8988T (cell line): ENCODE measurements at regions not wholly inside any gene's neighbourhood (a gene's known extent, or its start where the extent isn't known, plus 50 kb on each side); places are given as distances from the start of the nearest gene placed in this dataset.

ENCODE experiments used
- DNase-seq: peaks from one replicate; pipeline ENCODE4 v3.0.0; 2011

DNA sequence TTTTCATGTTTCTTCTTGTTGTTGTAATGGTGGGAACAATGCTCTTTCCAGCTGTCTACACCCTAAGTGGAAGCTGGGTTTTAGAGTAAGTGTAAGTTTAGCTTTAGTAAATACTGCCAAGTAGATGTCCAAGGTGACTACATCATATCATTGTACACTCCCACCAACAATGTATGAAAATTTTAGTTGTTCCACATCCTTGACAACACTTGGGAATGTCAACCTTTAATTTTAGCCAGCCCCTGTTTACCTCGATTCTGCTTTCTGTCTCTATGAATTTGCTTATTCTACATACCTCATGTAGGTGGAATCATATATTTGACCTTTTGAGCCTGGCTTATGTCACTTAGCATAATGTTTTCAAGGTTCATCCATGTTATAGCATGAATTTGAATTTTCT is 93.0 kb downstream of the MTPAP start:
- DNase-seq, result no peak

- DNase-seq, result no peak
Observed at GRCh38 chr10:30254926-30255325, 94.2 kb downstream of the MTPAP start.

DNA sequence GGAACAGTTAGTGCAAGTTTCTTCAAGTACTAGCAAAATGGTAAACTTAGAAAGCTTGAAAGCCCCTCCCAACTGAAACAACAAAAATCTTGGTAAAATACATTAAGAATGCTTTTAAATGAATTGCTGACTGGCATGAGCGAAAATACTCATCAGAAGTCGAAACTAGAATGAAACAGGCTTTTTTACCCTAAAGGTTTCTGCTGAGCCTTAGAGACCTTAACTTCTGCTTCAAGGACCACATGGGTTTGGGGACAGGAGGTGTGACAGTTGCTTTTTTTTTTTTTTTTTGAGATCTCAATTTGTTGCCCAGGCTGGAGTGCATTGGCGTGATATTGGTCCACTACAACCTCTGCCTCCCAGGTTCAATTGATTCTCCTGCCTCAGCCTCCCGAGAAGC is 100.3 kb downstream of the MTPAP start:
- no peak for DNase-seq

DNA sequence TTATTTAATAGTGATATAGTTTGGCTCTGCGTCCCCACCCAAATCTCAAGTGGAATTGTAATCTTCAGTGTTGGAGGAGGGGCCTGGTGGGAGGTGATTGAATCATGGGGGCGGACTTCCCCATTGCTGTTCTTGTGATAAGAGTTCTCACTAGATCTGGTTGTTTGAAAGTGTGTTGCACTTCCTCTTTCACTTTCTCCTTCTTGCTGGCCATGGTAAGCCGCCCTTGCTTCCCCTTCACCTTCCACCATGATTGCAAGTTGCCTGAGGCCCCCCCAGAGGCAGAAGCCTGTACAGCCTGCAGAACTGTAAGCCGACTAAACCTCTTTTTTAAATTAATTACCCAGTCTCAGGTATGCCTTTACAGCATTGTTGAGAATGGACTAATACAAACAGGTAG is 101.4 kb downstream of the MTPAP start:
- DNase-seq, result no peak

DNA sequence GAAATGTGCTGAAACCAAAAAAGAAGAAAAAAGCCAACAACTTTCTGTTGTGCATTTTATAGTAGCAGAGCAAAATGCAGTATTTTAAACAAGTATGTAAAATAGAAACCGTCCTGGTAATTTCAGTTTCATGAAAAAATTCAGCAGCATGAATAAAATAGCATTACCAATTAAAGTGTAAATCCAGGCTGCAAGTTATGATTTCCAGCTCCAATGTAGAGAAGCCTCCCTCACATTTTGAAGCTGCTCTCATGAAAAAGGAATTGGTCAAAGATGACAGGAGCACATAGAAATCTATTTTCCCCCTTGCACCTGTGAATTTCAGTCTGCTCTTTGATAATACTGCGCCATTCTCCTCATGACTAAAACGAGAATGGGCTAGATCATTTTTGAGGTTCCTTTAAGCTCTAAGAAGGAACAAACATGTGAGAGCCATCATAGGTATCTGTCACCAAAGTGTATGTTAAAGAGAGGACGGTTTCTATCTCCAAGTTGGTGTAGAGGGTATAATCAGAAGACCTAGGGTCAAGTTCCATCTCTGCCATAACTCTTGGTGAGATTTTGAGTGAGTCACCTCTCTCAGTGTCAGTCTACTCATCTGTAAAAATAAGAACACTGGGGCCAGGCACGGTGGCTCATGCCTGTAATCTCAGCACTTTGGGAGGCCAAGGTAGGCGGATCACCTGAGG is 107.5 kb downstream of the MTPAP start:
- no peak for DNase-seq

- no peak for DNase-seq
Observed at GRCh38 chr10:30238836-30239235, 110.2 kb downstream of the MTPAP start.

DNA sequence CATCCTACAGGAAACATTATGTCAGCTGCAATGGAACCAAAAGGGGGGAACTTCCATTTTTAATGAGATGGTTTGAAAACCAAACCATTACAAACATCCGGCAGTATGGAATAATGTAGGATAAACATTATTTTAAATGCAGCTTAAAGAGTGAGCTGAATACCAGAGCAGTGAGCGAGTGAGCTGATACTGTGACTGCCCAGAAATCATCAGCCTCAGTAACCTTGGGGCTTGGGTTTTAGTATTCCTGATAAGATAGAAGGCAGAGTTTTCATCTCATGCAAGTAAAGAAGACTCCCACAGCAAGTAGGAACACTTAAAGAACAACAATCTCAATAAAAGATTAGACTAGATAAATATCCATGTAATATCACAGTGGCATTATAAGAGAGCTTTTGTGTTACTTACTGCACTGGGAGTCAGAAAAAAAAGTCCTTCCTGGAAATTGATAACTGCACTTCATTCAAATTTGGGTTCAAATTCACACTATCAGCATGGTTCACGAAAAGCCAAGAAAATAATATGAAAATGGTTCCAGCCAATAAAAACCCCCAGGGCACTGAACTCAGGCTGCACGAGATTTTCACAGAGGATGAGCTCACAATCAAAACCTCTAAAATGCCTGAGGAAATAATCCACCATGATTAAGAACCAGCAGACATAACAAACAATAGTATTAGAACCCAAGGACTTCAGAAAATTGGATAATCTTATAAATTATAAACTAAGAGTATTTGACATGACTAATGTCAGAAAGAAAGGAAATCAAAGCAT is 115.7 kb downstream of the MTPAP start:
- DNase-seq, result no peak

DNA sequence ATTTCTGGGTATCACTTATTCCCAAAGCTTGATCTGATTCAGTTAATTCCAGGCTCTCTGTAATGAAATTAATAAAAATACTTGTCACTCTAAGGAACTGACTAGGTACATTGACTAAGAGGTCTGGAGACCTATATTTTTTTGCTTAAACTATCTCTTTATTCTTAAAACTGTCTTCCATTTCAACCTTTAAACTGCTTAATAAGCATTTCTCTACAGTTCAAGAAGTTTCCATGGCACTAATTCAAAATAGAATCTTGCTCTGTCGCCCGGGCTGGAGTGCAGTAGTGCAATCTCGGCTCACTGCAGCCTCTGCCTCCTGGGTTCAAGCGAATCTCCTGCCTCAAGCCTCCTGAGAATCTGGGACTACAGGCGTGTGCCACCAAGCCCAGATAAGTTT is 117.4 kb downstream of the MTPAP start:
- no peak for DNase-seq

- DNase-seq, result no peak
Observed at GRCh38 chr10:30231071-30231652, 117.9 kb downstream of the MTPAP start.

- DNase-seq, result no peak
Observed at GRCh38 chr10:30229536-30229935, 119.5 kb downstream of the MTPAP start.

DNA sequence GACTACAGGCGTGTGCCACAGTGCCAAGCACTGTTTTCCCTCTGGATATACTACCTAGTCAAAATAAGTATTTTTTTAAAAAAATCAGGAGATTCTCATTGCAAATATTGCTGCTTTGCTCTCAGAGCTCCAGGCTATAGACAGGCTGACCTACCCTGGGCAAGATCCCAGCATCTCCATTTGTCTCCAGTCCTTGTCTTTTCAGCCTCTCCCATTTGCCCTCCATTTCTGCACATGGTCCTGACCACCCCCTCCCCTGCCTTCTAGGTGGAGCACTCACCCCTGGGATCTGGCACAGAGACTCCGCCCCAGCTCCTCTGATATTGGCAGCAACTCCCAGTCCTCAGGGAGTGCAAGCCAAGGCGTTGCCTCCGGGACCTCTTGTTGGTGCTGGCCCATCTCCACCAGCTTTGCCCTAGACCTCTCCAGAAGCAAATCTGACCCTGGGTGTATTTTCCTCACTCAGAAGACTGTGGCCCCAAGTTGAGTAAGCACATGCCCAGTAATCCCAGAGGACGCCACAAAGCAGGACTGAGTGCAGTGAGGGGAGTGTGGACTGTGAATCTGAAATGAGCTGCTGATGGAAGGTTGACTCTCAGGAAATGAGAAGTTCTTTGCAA is 120.6 kb downstream of the MTPAP start:
- DNase-seq, result no peak

DNA sequence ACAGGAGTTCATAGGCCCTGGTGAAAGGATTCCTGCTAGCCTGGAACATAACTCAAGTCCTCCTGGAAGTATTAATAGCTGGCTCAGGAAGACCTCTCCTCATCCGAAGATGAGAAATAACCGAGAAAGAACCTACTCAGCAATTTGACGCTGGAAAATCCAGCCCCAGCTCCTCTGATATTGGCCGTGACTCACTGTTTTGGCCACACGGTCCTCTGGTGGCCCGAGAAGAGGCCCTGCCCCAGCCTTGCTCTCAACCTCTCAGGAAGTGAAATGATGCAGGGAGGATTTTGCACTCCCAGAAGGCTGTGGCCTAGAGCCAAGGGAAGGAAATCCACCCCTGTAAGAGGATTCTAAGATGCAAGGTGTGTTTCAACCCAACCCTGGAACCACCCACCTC is 121.6 kb downstream of the MTPAP start:
- no peak for DNase-seq

DNA sequence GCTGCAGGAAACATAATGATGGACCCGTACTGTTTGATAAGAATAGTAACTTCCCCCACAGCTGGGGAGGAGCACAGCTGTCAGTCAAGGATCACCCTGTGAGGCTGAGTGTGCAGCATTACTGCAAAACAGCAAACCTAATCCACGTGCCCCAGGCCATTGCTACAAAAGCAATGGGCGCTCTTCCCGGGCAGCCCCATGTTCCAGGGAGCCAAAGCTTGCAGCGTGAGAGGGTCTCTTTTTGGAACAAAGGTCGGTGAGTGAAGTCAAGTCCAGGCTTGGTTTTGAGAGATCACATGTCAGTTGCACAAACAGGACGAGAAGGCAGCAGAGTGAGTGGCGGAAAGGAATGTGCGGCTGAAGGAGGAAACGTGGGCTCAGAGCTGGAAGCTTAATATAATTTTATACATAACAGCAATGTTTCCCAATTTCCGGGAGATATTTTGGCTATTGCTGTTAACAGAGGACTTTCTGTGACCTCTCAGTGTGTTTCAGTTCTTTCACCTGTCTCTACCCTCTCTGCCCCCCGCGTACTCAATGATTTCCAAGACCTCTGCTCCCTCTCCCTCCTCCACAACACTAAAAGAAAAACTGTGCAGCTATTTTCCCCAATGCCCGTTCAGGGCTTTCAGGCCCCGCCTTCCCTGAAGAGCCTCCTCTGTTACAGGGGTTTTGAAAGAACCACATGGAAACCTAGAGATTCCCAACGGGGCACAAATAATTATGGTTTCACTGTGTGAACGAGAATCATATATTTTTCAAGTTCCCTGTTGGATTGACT is 128.9 kb downstream of the MTPAP start:
- DNase-seq, result no peak

- no peak for DNase-seq
Observed at GRCh38 chr10:30216821-30217220, 132.3 kb downstream of the MTPAP start.

GRCh38 chr10:30215623-30216022 is 133.5 kb downstream of the MTPAP start:
- no peak for DNase-seq

- no peak for DNase-seq
Observed at GRCh38 chr10:30215141-30215540, 133.9 kb downstream of the MTPAP start.

DNA sequence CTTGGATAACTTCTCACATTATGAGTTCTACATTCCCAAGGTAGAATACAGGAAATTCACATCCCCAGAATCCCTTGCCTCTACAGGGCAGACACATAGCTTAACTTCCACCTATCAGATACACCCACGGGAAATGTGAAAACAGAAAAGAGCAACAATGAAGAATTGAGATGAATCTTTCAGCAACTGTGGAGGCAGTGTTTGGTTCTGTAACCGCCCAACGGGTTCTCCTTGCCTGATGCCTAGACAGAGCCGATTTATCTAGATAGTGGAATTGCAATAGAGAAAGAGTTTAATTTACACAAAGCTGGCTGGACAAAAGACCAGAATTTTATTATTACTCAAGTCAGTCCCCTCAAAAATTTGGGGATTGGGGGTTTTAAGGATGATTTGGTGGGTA is 138.8 kb downstream of the MTPAP start:
- DNase-seq, result no peak

DNA sequence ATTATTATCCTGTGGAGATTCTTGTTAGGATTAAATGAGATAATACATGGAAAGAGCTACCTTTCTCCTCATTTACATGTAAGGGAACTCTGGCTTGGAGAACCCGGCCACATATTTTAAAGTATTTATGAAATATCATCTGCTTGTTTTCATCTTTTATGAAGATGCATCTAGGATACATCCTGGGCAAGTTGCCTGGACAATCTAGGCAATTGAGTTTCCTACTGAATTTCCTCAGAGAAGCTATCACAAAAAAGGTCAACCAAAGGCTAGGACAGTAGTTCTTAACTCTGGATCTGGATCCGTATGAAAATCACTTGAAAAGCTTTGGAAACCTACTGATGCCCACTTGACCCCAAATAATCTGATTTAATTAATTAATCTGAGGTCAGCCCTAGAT is 140.7 kb downstream of the MTPAP start:
- no peak for DNase-seq

- no peak for DNase-seq
Observed at GRCh38 chr10:30207485-30208052, 141.5 kb downstream of the MTPAP start.

DNA sequence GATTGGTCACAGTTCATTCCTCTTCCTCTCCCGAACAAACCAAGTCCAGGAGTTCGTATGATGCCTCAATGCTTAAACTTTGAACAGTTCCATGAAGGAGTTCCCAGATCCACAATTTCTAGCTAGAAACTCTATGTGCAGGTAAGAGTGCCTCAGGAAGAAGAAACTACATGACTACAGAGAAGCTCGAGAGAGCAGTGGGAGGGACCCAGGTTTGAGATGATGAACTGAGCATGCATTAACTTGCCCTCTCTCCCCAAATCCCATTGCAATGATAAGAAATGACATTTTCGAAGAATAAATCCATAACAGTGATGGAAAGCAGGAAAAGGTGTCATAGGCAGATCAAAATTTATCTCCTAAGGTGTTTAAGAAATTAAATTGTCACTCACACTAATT is 140.6 kb upstream of the JCAD start:
- DNase-seq, result no peak

GRCh38 chr10:30199376-30200016 is 140.1 kb upstream of the JCAD start:
- DNase-seq, result no peak

DNA sequence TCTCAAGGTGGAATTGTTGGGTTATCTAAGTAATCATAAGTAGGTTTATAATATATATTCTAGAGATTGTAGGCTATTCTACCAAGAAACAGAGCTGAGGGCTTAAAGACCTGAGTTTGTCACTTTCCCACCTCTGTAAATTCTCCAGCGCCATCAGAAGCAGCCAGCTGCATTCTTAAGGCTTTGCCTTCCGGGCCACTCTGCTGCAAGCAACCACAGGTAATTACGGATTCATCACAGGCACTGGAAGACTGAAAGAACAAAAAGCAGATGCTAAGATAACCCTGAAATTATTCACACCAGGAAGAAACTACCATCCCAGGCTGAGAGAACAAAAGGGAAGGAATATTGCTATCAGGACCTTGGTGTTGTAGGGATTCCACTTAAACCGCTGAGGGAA is 137.8 kb upstream of the JCAD start:
- DNase-seq, result no peak
